A549 (cell line): ENCODE measurements at regions not wholly inside any gene's neighbourhood (a gene's known extent, or its start where the extent isn't known, plus 50 kb on each side); places are given as distances from the start of the nearest gene placed in this dataset.

Source experiments
- CEBPB ChIP-seq, 2 experiments: fragments of >200 bp in 1 of 2; sonication (Bioruptor Twin) in 1 of 2; formaldehyde crosslinking in 1 of 2; IDR thresholded peaks; 2 replicates each; pipeline ENCODE4 v1.6.1; 2012 to 2016
- EP300 ChIP-seq, 2 experiments: fragments of >200 bp; sonication (Bioruptor Twin); formaldehyde crosslinking; IDR thresholded peaks; 2 replicates in 1 of 2; 3 replicates in 1 of 2; pipeline ENCODE4 v1.6.1; 2016 to 2017
- ESRRA ChIP-seq: fragments of 150-350 bp; IDR thresholded peaks from 2 replicates; pipeline ENCODE4 v1.6.1; 2014; ENCODE audit warnings: mild to moderate bottlenecking, low read length, borderline replicate concordance
- JUNB ChIP-seq: fragments of >200 bp; sonication (Bioruptor Twin); formaldehyde crosslinking; IDR thresholded peaks from 2 replicates; pipeline ENCODE4 v1.6.1; 2016
- NPAS2 ChIP-seq: fragments of 250-450 bp; sonication (Bioruptor Pico); IDR thresholded peaks from 2 replicates; pipeline ENCODE4 v1.8.0; 2022; ENCODE audit warnings: mild to moderate bottlenecking, moderate library complexity, borderline replicate concordance
- POLR2A ChIP-seq: IDR thresholded peaks from 2 replicates; pipeline ENCODE4 v1.6.1; 2012; ENCODE audit warnings: mild to moderate bottlenecking, low read length
- RAD21 ChIP-seq, 2 experiments: fragments of >200 bp in 1 of 2; sonication (Bioruptor Twin) in 1 of 2; formaldehyde crosslinking in 1 of 2; IDR thresholded peaks in 1 of 2; conservative IDR thresholded peaks in 1 of 2; 2 replicates in 1 of 2; 3 replicates in 1 of 2; pipeline ENCODE4 v1.6.1; 2012 to 2018; ENCODE audit warnings: inconsistent platforms in 1 of 2
- RCOR1 ChIP-seq: fragments of 150-350 bp; IDR thresholded peaks from 2 replicates; pipeline ENCODE4 v1.6.1; 2014; ENCODE audit warnings: antibody characterized with exemption, low read length, low read depth
- RFX5 ChIP-seq: fragments of 450-650 bp; IDR thresholded peaks from 2 replicates; pipeline ENCODE4 v1.7.1; 2014; ENCODE audit warnings: antibody characterized with exemption, mild to moderate bottlenecking, moderate library complexity
- SMC3 ChIP-seq: fragments of >200 bp; sonication (Bioruptor Twin); formaldehyde crosslinking; IDR thresholded peaks from 3 replicates; pipeline ENCODE4 v1.6.1; 2018; ENCODE audit warnings: inconsistent platforms
- TF ChIP-seq, protein P1 (sequence below): fragments of >200 bp; sonication (Bioruptor Twin); formaldehyde crosslinking; IDR thresholded peaks from 3 replicates; pipeline ENCODE4 v1.6.1; 2016
- TF ChIP-seq, protein P2 (sequence below): fragments of >200 bp; sonication (Bioruptor Twin); formaldehyde crosslinking; IDR thresholded peaks from 3 replicates; pipeline ENCODE4 v1.5.1; 2016
- TF ChIP-seq, protein P3 (sequence below): fragments of 200-600 bp; sonication (generic); IDR thresholded peaks from 2 replicates; pipeline ENCODE4 v1.6.1; 2016; ENCODE audit warnings: antibody characterized with exemption, mild to moderate bottlenecking, moderate library complexity
- TF ChIP-seq, protein P4 (sequence below): fragments of 250-450 bp; sonication (Bioruptor Pico); IDR thresholded peaks from 2 replicates; pipeline ENCODE4 v1.5.0; 2021; ENCODE audit warnings: mild to moderate bottlenecking, moderate library complexity, borderline replicate concordance

DNA sequence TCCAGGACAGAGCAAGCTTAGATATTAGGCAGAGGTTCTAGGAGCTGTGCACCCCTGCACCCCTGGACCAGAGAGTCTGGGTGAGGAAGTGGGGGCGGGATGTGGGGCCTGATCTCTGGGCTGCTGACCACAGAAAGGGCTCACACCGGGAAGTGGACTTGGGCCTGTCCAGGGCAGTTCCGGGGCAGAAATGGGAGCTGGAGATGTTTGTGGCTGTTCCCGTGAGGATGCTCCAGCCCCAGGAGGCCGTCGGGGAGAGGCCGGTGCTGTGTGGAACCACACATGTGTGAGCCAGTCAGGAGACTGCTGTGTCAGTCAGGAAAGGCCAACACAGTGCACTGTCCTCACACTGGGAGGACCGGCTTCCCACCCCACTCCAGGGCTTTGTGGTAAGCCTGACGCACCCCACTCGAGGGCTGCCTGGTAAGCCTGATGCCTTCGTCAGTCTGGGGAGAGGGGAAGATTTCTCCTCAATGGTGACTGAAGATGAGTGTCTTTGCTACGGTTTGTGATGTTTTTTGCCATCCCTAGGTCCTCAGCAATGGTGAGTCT lies 741.0 kb downstream of the BRD1 start:
- TF ChIP-seq, protein P1, sequence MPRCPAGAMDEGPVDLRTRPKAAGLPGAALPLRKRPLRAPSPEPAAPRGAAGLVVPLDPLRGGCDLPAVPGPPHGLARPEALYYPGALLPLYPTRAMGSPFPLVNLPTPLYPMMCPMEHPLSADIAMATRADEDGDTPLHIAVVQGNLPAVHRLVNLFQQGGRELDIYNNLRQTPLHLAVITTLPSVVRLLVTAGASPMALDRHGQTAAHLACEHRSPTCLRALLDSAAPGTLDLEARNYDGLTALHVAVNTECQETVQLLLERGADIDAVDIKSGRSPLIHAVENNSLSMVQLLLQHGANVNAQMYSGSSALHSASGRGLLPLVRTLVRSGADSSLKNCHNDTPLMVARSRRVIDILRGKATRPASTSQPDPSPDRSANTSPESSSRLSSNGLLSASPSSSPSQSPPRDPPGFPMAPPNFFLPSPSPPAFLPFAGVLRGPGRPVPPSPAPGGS: no peak
- TF ChIP-seq EP300 (IDR thresholded peaks at IDR 0.05): no peak
- TF ChIP-seq, protein P2, sequence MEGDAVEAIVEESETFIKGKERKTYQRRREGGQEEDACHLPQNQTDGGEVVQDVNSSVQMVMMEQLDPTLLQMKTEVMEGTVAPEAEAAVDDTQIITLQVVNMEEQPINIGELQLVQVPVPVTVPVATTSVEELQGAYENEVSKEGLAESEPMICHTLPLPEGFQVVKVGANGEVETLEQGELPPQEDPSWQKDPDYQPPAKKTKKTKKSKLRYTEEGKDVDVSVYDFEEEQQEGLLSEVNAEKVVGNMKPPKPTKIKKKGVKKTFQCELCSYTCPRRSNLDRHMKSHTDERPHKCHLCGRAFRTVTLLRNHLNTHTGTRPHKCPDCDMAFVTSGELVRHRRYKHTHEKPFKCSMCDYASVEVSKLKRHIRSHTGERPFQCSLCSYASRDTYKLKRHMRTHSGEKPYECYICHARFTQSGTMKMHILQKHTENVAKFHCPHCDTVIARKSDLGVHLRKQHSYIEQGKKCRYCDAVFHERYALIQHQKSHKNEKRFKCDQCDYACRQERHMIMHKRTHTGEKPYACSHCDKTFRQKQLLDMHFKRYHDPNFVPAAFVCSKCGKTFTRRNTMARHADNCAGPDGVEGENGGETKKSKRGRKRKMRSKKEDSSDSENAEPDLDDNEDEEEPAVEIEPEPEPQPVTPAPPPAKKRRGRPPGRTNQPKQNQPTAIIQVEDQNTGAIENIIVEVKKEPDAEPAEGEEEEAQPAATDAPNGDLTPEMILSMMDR: no peak
- TF ChIP-seq RAD21 (conservative IDR thresholded peaks at IDR 0.05 in 1 of 2, IDR thresholded peaks at IDR 0.05 in 1 of 2): no peak
- TF ChIP-seq RCOR1: no peak
- no peak for TF ChIP-seq POLR2A
- TF ChIP-seq, protein P3, sequence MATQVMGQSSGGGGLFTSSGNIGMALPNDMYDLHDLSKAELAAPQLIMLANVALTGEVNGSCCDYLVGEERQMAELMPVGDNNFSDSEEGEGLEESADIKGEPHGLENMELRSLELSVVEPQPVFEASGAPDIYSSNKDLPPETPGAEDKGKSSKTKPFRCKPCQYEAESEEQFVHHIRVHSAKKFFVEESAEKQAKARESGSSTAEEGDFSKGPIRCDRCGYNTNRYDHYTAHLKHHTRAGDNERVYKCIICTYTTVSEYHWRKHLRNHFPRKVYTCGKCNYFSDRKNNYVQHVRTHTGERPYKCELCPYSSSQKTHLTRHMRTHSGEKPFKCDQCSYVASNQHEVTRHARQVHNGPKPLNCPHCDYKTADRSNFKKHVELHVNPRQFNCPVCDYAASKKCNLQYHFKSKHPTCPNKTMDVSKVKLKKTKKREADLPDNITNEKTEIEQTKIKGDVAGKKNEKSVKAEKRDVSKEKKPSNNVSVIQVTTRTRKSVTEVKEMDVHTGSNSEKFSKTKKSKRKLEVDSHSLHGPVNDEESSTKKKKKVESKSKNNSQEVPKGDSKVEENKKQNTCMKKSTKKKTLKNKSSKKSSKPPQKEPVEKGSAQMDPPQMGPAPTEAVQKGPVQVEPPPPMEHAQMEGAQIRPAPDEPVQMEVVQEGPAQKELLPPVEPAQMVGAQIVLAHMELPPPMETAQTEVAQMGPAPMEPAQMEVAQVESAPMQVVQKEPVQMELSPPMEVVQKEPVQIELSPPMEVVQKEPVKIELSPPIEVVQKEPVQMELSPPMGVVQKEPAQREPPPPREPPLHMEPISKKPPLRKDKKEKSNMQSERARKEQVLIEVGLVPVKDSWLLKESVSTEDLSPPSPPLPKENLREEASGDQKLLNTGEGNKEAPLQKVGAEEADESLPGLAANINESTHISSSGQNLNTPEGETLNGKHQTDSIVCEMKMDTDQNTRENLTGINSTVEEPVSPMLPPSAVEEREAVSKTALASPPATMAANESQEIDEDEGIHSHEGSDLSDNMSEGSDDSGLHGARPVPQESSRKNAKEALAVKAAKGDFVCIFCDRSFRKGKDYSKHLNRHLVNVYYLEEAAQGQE: no peak
- no peak for TF ChIP-seq ESRRA
- no peak for TF ChIP-seq SMC3
- no peak for TF ChIP-seq JUNB
- TF ChIP-seq, protein P4, sequence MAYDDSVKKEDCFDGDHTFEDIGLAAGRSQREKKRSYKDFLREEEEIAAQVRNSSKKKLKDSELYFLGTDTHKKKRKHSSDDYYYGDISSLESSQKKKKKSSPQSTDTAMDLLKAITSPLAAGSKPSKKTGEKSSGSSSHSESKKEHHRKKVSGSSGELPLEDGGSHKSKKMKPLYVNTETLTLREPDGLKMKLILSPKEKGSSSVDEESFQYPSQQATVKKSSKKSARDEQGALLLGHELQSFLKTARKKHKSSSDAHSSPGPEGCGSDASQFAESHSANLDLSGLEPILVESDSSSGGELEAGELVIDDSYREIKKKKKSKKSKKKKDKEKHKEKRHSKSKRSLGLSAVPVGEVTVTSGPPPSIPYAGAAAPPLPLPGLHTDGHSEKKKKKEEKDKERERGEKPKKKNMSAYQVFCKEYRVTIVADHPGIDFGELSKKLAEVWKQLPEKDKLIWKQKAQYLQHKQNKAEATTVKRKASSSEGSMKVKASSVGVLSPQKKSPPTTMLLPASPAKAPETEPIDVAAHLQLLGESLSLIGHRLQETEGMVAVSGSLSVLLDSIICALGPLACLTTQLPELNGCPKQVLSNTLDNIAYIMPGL (CRISPR knock-in tag): no peak
- TF ChIP-seq RFX5: no peak
- no peak for TF ChIP-seq CEBPB (IDR thresholded peaks at IDR 0.05)
- TF ChIP-seq NPAS2 (CRISPR knock-in tag): no peak
